SK-N-SH treated with all-trans-retinoic acid at 6 μM for 48 hours (cell line): ENCODE measurements at regions not wholly inside any gene's neighbourhood (a gene's known extent, or its start where the extent isn't known, plus 50 kb on each side); places are given as distances from the start of the nearest gene placed in this dataset.

Experiments
- ATAC-seq: fragments of 200-7000 bp; cut with Tn5 transposase; 3 replicates; pipeline ENCODE4 v1.9.1; 2020; ENCODE audit warnings: mild to moderate bottlenecking, moderate library complexity
- CSDC2 ChIP-seq: fragments of 250-450 bp; sonication (Bioruptor Pico); IDR thresholded peaks from 2 replicates; pipeline ENCODE4 v1.5.0; 2020; ENCODE audit warnings: mild to moderate bottlenecking, moderate library complexity
- ESRRG ChIP-seq: fragments of 250-450 bp; sonication (Bioruptor Pico); IDR thresholded peaks from 2 replicates; pipeline ENCODE4 v1.6.1; 2021; ENCODE audit warnings: mild to moderate bottlenecking
- GLIS3 ChIP-seq: fragments of 250-450 bp; sonication (Bioruptor Pico); IDR thresholded peaks from 2 replicates; pipeline ENCODE4 v1.5.0; 2020; ENCODE audit warnings: mild to moderate bottlenecking, moderate library complexity
- OSR1 ChIP-seq: fragments of 250-450 bp; sonication (Bioruptor Pico); IDR thresholded peaks from 2 replicates; pipeline ENCODE4 v1.8.0; 2022; ENCODE audit warnings: moderate library complexity, mild to moderate bottlenecking, inconsistent platforms
- PPARA ChIP-seq: fragments of 250-450 bp; sonication (Bioruptor Pico); IDR thresholded peaks from 2 replicates; pipeline ENCODE4 v1.5.0; 2020; ENCODE audit warnings: mild to moderate bottlenecking, borderline replicate concordance
- RARB ChIP-seq: fragments of 250-450 bp; sonication (Bioruptor Pico); IDR thresholded peaks from 2 replicates; pipeline ENCODE4 v1.8.0; 2021; ENCODE audit warnings: mild to moderate bottlenecking, moderate library complexity
- SNAI2 ChIP-seq: fragments of 250-450 bp; sonication (Bioruptor Pico); IDR thresholded peaks from 2 replicates; pipeline ENCODE4 v1.5.0; 2020; ENCODE audit warnings: mild to moderate bottlenecking, moderate library complexity
- TCF4 ChIP-seq: fragments of 250-450 bp; sonication (Bioruptor Pico); IDR thresholded peaks from 2 replicates; pipeline ENCODE4 v1.8.0; 2021; ENCODE audit warnings: mild to moderate bottlenecking, moderate library complexity, borderline replicate concordance
- TOX ChIP-seq: fragments of 250-450 bp; sonication (Bioruptor Pico); IDR thresholded peaks from 2 replicates; pipeline ENCODE4 v1.8.0; 2021; ENCODE audit warnings: mild to moderate bottlenecking, moderate library complexity, borderline replicate concordance
- ZC3H10 ChIP-seq: fragments of 250-450 bp; sonication (Bioruptor Pico); IDR thresholded peaks from 2 replicates; pipeline ENCODE4 v1.5.1; 2021; ENCODE audit warnings: mild to moderate bottlenecking, moderate library complexity
- ZFP30 ChIP-seq: fragments of 450-650 bp; formaldehyde crosslinking; IDR thresholded peaks from 2 replicates; pipeline ENCODE4 v1.5.0; 2022; ENCODE audit warnings: mild to moderate bottlenecking, moderate library complexity
- ZNF565 ChIP-seq: fragments of 450-650 bp; formaldehyde crosslinking; conservative IDR thresholded peaks from 2 replicates; pipeline ENCODE4 v1.5.0; 2020; ENCODE audit warnings: low read depth, mild to moderate bottlenecking, moderate library complexity
- ZNF70 ChIP-seq: fragments of 450-650 bp; formaldehyde crosslinking; IDR thresholded peaks from 2 replicates; pipeline ENCODE4 v1.5.0; 2020; ENCODE audit warnings: mild to moderate bottlenecking, moderate library complexity
- TF ChIP-seq, protein P1 (sequence below): fragments of 250-450 bp; sonication (Bioruptor Pico); IDR thresholded peaks from 2 replicates; pipeline ENCODE4 v1.5.0; 2020; ENCODE audit warnings: mild to moderate bottlenecking, moderate library complexity
- TF ChIP-seq, protein P2 (sequence below): fragments of 250-450 bp; sonication (Bioruptor Pico); IDR thresholded peaks from 2 replicates; pipeline ENCODE4 v1.5.1; 2021; ENCODE audit warnings: mild to moderate bottlenecking, moderate library complexity
- TF ChIP-seq, protein P3 (sequence below): fragments of 250-450 bp; sonication (Bioruptor Pico); IDR thresholded peaks from 2 replicates; pipeline ENCODE4 v1.8.0; 2021; ENCODE audit warnings: low read depth, mild to moderate bottlenecking, moderate library complexity, borderline replicate concordance

DNA sequence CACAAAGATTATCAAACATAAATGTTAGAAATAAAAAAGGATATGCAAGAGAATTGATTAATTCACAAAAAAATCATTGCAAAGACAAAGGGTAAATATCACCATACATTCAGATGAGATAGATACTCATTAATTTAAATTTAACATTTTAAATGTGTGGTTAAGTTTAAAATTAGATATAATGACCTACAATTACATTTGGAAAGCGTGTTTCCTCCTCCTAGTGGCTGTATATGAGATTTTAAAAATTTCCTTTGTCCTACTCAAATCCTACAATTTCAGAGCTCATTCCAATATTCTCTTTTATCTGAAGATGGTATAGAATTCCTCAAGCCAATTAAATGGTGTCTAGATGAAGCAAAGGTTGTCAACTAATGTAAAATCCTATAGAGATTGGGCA lies 169.2 kb upstream of the CDH8 start (continued):
- TF ChIP-seq, protein P1, sequence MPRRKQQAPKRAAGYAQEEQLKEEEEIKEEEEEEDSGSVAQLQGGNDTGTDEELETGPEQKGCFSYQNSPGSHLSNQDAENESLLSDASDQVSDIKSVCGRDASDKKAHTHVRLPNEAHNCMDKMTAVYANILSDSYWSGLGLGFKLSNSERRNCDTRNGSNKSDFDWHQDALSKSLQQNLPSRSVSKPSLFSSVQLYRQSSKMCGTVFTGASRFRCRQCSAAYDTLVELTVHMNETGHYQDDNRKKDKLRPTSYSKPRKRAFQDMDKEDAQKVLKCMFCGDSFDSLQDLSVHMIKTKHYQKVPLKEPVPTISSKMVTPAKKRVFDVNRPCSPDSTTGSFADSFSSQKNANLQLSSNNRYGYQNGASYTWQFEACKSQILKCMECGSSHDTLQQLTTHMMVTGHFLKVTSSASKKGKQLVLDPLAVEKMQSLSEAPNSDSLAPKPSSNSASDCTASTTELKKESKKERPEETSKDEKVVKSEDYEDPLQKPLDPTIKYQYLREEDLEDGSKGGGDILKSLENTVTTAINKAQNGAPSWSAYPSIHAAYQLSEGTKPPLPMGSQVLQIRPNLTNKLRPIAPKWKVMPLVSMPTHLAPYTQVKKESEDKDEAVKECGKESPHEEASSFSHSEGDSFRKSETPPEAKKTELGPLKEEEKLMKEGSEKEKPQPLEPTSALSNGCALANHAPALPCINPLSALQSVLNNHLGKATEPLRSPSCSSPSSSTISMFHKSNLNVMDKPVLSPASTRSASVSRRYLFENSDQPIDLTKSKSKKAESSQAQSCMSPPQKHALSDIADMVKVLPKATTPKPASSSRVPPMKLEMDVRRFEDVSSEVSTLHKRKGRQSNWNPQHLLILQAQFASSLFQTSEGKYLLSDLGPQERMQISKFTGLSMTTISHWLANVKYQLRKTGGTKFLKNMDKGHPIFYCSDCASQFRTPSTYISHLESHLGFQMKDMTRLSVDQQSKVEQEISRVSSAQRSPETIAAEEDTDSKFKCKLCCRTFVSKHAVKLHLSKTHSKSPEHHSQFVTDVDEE (CRISPR knock-in tag) = no peak
- TF ChIP-seq RARB (CRISPR knock-in tag) = no peak
- no peak for TF ChIP-seq PPARA (CRISPR knock-in tag)
- TF ChIP-seq, protein P2, sequence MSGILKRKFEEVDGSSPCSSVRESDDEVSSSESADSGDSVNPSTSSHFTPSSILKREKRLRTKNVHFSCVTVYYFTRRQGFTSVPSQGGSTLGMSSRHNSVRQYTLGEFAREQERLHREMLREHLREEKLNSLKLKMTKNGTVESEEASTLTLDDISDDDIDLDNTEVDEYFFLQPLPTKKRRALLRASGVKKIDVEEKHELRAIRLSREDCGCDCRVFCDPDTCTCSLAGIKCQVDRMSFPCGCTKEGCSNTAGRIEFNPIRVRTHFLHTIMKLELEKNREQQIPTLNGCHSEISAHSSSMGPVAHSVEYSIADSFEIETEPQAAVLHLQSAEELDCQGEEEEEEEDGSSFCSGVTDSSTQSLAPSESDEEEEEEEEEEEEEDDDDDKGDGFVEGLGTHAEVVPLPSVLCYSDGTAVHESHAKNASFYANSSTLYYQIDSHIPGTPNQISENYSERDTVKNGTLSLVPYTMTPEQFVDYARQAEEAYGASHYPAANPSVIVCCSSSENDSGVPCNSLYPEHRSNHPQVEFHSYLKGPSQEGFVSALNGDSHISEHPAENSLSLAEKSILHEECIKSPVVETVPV (CRISPR knock-in tag) = no peak
- TF ChIP-seq TCF4 (CRISPR knock-in tag) = no peak
- no peak for TF ChIP-seq CSDC2
- TF ChIP-seq ZNF565 = no peak
- no peak for TF ChIP-seq OSR1 (CRISPR knock-in tag)
- TF ChIP-seq ESRRG = no peak
- TF ChIP-seq ZNF70 (CRISPR knock-in tag) = no peak
- no peak for TF ChIP-seq ZFP30 (CRISPR knock-in tag)
- no peak for TF ChIP-seq SNAI2 (CRISPR knock-in tag)

DNA sequence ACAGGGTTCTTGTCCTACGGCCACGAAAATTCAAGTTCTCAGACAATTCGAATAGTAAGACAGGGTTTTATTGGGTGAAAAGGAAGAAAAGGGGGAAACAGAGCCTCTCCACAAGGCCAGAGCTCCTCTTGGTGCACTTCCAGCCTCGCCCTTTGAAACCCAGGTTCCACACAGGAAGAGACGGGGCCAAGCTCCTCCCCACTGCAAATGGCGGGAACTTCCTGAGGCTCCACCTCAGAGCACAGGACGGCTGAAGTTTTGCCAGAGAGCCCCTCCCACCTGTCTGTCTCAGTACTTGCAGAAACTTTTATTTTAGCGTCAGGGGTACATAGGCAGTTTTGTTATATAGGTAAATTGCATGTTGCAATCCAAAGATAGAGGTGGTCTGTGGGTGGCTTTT lies 165.7 kb upstream of the CDH8 start:
- no peak for ATAC-seq

DNA sequence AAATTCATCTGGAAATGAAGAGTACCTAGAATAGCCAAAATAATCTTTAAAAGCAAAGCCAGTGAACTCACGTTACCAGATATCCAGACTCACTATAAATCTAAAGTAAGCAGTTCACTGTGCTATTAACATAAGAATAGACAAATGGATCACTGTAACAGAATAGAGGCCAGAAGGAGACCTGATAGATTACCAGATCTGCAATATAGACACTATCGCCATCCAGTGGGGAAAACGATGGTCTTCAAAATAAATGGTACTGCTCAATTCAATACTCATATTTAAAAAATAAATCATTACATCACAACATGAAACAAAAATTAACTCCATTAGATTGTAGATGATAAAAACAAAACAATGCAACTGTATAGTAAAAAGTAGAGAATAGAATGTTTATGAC lies 158.6 kb upstream of the CDH8 start:
- no peak for ATAC-seq
- TF ChIP-seq, protein P2 (CRISPR knock-in tag) = no peak

More for the DNA sequence above, 165.7 kb upstream of the CDH8 start:
- TF ChIP-seq OSR1 (CRISPR knock-in tag) = no peak
- TF ChIP-seq GLIS3 (CRISPR knock-in tag) = no peak
- TF ChIP-seq, protein P2 (CRISPR knock-in tag) = no peak
- no peak for TF ChIP-seq TOX (CRISPR knock-in tag)
- TF ChIP-seq, protein P1 (CRISPR knock-in tag) = no peak
- TF ChIP-seq PPARA (CRISPR knock-in tag) = no peak
- no peak for TF ChIP-seq ESRRG

DNA sequence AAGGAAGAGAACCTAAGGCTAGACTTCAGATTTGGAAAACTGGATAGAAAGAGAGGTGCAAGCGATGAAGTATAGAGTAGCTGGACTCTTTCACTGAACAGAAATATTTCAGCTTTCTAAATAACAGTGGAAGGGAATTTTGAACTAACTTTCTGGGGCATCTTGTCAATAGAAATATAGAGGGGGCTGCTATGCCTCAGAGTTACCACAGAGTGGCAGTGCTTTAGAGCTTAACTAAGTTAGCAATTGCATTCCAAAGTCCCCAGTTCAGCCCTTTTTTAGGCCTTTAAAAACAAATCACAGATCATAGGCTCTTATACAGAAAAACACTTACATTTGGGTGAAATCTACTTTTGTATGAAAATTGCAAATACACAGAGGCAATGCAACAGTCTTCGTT lies 154.2 kb upstream of the CDH8 start:
- TF ChIP-seq, protein P2 (CRISPR knock-in tag) = no peak
- TF ChIP-seq CSDC2 (no peak), ZC3H10 (CRISPR knock-in tag) (no peak), PPARA (CRISPR knock-in tag) (no peak), ZNF70 (CRISPR knock-in tag) (no peak), ZFP30 (CRISPR knock-in tag) (no peak)
- TF ChIP-seq, protein P3, sequence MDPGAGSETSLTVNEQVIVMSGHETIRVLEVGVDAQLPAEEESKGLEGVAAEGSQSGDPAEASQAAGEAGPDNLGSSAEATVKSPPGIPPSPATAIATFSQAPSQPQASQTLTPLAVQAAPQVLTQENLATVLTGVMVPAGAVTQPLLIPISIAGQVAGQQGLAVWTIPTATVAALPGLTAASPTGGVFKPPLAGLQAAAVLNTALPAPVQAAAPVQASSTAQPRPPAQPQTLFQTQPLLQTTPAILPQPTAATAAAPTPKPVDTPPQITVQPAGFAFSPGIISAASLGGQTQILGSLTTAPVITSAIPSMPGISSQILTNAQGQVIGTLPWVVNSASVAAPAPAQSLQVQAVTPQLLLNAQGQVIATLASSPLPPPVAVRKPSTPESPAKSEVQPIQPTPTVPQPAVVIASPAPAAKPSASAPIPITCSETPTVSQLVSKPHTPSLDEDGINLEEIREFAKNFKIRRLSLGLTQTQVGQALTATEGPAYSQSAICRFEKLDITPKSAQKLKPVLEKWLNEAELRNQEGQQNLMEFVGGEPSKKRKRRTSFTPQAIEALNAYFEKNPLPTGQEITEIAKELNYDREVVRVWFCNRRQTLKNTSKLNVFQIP (CRISPR knock-in tag) = no peak
- ATAC-seq = no peak
